GM23338 (cell line): ENCODE measurements at regions not wholly inside any gene's neighbourhood (a gene's known extent, or its start where the extent isn't known, plus 50 kb on each side); places are given as distances from the start of the nearest gene placed in this dataset.

Experiments
- ATAC-seq: fragments of 200-7000 bp; cut with Tn5 transposase; 3 replicates; pipeline ENCODE4 v1.9.1; 2020
- DNase-seq: peaks from one replicate; pipeline ENCODE4 v3.0.0-alpha.2; 2015; ENCODE audit warnings: low spot score
- H2AFZ ChIP-seq: fragments of 200-600 bp; sonication (generic); 2 replicates; pipeline ENCODE4 v1.8.0; 2016; ENCODE audit warnings: antibody characterized with exemption, mild to moderate bottlenecking, moderate library complexity
- H3F3A ChIP-seq: fragments of 200-600 bp; sonication (generic); replicated peaks from 2 replicates; pipeline ENCODE4 v1.8.0; 2017; ENCODE audit warnings: antibody characterized with exemption, mixed run types, low read depth
- H3K27ac ChIP-seq: fragments of 200-600 bp; sonication (generic); 2 replicates; pipeline ENCODE4 v1.6.1; 2016; ENCODE audit warnings: low read depth
- H3K27me3 ChIP-seq: fragments of 200-600 bp; sonication (generic); 2 replicates; pipeline ENCODE4 v1.8.0; 2016; ENCODE audit warnings: mild to moderate bottlenecking, mixed run types, moderate library complexity; ENCODE audit not compliant: insufficient read depth
- H3K36me3 ChIP-seq: fragments of 200-600 bp; sonication (generic); 2 replicates; pipeline ENCODE4 v1.8.0; 2016; ENCODE audit warnings: mild to moderate bottlenecking; ENCODE audit not compliant: insufficient read depth
- H3K4me1 ChIP-seq: fragments of 200-600 bp; sonication (generic); 2 replicates; pipeline ENCODE4 v1.8.0; 2016; ENCODE audit warnings: mild to moderate bottlenecking, moderate library complexity; ENCODE audit not compliant: insufficient read depth
- H3K4me2 ChIP-seq: fragments of 200-600 bp; sonication (generic); 2 replicates; pipeline ENCODE4 v1.7.1; 2017; ENCODE audit warnings: mixed run types
- H3K4me3 ChIP-seq: fragments of 200-600 bp; sonication (generic); 2 replicates; pipeline ENCODE4 v1.6.1; 2016; ENCODE audit warnings: mixed run types
- H3K79me2 ChIP-seq: fragments of 200-600 bp; sonication (generic); replicated peaks from 2 replicates; pipeline ENCODE4 v1.8.0; 2017; ENCODE audit warnings: mild to moderate bottlenecking; ENCODE audit not compliant: insufficient read depth
- H3K9me2 ChIP-seq: fragments of 200-600 bp; sonication (generic); 2 replicates; pipeline ENCODE4 v1.8.0; 2017; ENCODE audit not compliant: insufficient read depth
- H4K20me1 ChIP-seq: fragments of 200-600 bp; sonication (generic); replicated peaks from 2 replicates; pipeline ENCODE4 v1.8.0; 2017; ENCODE audit warnings: mild to moderate bottlenecking; ENCODE audit not compliant: insufficient read depth
- H3K27ac Mint-ChIP-seq: 2 replicates; pipeline ENCODE4 v1.8.0; 2020; ENCODE audit warnings: inconsistent platforms, mild to moderate bottlenecking, moderate library complexity, mixed read lengths
- H3K27me3 Mint-ChIP-seq: 3 replicates; pipeline ENCODE4 v1.8.0; 2022; ENCODE audit warnings: low read depth, mild to moderate bottlenecking, moderate library complexity, mixed read lengths, inconsistent platforms; ENCODE audit not compliant: insufficient read depth, poor library complexity
- H3K36me3 Mint-ChIP-seq: 3 replicates; pipeline ENCODE4 v1.8.0; 2021; ENCODE audit warnings: low read depth, mild to moderate bottlenecking, inconsistent platforms, moderate library complexity, mixed read lengths
- H3K4me1 Mint-ChIP-seq: 3 replicates; pipeline ENCODE4 v1.8.0; 2020; ENCODE audit warnings: mild to moderate bottlenecking, inconsistent platforms, mixed read lengths
- H3K4me3 Mint-ChIP-seq: 3 replicates; pipeline ENCODE4 v1.8.0; 2021; ENCODE audit warnings: moderate library complexity, mild to moderate bottlenecking, inconsistent platforms, mixed read lengths
- H3K9me3 Mint-ChIP-seq: 3 replicates; pipeline ENCODE4 v1.8.0; 2020; ENCODE audit warnings: moderate library complexity, mild to moderate bottlenecking, inconsistent platforms, mixed read lengths
- ETS1 ChIP-seq: IDR thresholded peaks from 2 replicates; pipeline ENCODE4 v1.6.1; 2016; ENCODE audit warnings: antibody characterized with exemption
- REST ChIP-seq: IDR thresholded peaks from one replicate; pipeline ENCODE4 v1.6.1; 2018; ENCODE audit warnings: antibody characterized with exemption; ENCODE audit not compliant: unreplicated experiment
- ZNF462 ChIP-seq: fragments of 250-450 bp; sonication (Bioruptor Pico); IDR thresholded peaks from 2 replicates; pipeline ENCODE4 v1.5.0; 2020; ENCODE audit warnings: mild to moderate bottlenecking, moderate library complexity

GRCh38 chr2:45130736-45131135, 121.5 kb upstream of the SIX2 start:
- Histone ChIP-seq H3K9me2 (peaks cover 16% of the 10 kb centered on the region), H4K20me1 (no peaks in the 10 kb centered on the region), H3K36me3 (no peaks in the 10 kb centered on the region), H2AFZ (no peak overlapping the region), H3K27ac (no peak overlapping the region), H3K4me1 (peaks cover 6% of the 10 kb centered on the region; the same call in 1 of the 2 replicates), H3F3A (no peaks in the 10 kb centered on the region), H3K4me2 (no peak overlapping the region), H3K4me3 (no peak overlapping the region), H3K27me3 (no peaks in the 10 kb centered on the region), H3K79me2 (no peaks in the 10 kb centered on the region)
- Mint-ChIP-seq H3K36me3 (no peaks in the 10 kb centered on the region), H3K4me3 (no peak overlapping the region), H3K27me3 (no peaks in the 10 kb centered on the region), H3K4me1 (peaks cover 12% of the 10 kb centered on the region), H3K27ac (no peak overlapping the region), H3K9me3 (no peaks in the 10 kb centered on the region; the same call in 2 of the 3 replicates)
- ATAC-seq (no peak), DNase-seq (no peak)
- TF ChIP-seq REST (no peak), ZNF462 (no peak), ETS1 (no peak)
